ENCODE measurements at regions not wholly inside any gene's neighbourhood (a gene's known extent, or its start where the extent isn't known, plus 50 kb on each side); places are given as distances from the start of the nearest gene placed in this dataset.

GRCh38 chr20:59485576-59486454 is 118.5 kb upstream of the PHACTR3 start:
- no TSS peak for BruUV-seq (replicated peaks)
- dilution Hi-C loops (cut with HindIII; ENCODE audit: low sequenced_read_pairs, unreplicated experiment) = no loop called here
- TF ChIP-seq, protein P1, sequence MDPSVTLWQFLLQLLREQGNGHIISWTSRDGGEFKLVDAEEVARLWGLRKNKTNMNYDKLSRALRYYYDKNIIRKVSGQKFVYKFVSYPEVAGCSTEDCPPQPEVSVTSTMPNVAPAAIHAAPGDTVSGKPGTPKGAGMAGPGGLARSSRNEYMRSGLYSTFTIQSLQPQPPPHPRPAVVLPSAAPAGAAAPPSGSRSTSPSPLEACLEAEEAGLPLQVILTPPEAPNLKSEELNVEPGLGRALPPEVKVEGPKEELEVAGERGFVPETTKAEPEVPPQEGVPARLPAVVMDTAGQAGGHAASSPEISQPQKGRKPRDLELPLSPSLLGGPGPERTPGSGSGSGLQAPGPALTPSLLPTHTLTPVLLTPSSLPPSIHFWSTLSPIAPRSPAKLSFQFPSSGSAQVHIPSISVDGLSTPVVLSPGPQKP (IDR thresholded peaks at IDR 0.05; ENCODE audit: borderline replicate concordance, low read depth, low read length) = no peak
- TF ChIP-seq NFE2L2 (IDR thresholded peaks at IDR 0.05; ENCODE audit: low read depth, low read length) = no peak
- no peak for TF ChIP-seq RAD21 (IDR thresholded peaks at IDR 0.05; ENCODE audit: low read length)
- TF ChIP-seq MAFK (IDR thresholded peaks at IDR 0.05; ENCODE audit: low read depth, low read length) = no peak
- no peak for TF ChIP-seq MAZ (IDR thresholded peaks at IDR 0.05; ENCODE audit: borderline replicate concordance, low read depth, low read length)
- TF ChIP-seq POLR2A (IDR thresholded peaks at IDR 0.05; ENCODE audit: low read depth, low read length) = no peak
- no peak for TF ChIP-seq FOS (IDR thresholded peaks at IDR 0.05; ENCODE audit: low read depth, low read length)
- no peak for TF ChIP-seq RCOR1 (IDR thresholded peaks at IDR 0.05; ENCODE audit: insufficient replicate concordance, low read length)
- TF ChIP-seq SMC3 (IDR thresholded peaks at IDR 0.05; ENCODE audit: low read depth, low read length) = no peak
- TF ChIP-seq MXI1 (IDR thresholded peaks at IDR 0.05; ENCODE audit: borderline replicate concordance, low read depth, low read length) = no peak
- TF ChIP-seq CHD1 (IDR thresholded peaks at IDR 0.05; ENCODE audit: low read depth, low read length) = no peak
- TF ChIP-seq CTCF (conservative IDR thresholded peaks at IDR 0.05; ENCODE audit: low read depth, low read length) = no peak
- TF ChIP-seq BHLHE40 (IDR thresholded peaks at IDR 0.05; ENCODE audit: low read depth, low read length) = no peak
- TF ChIP-seq RFX5 (IDR thresholded peaks at IDR 0.05; ENCODE audit: low read depth, low read length) = no peak
- TF ChIP-seq CEBPB (IDR thresholded peaks at IDR 0.05; ENCODE audit: low read depth, low read length) = no peak

More at GRCh38 chr20:59485576-59486454, 118.5 kb upstream of the PHACTR3 start:
- Histone ChIP-seq H3K4me1 (ENCODE audit: control insufficient read depth, insufficient read depth, low read length) (no peaks in the 10 kb centered on the region), H3K23ac (ENCODE audit: low read depth, low read length) (no peak overlapping the region), H3K4me2 (ENCODE audit: low read depth, low read length) (no peak overlapping the region), H4K91ac (ENCODE audit: insufficient read depth, low read depth, low read length) (no peak overlapping the region), H3K56ac (ENCODE audit: extremely low read depth, insufficient read depth, low read length) (no peak overlapping the region), H4K8ac (ENCODE audit: low read depth in 2 of 2, low read length in 2 of 2) (no peak overlapping the region), H3K18ac (ENCODE audit: low read depth, low read length) (no peak overlapping the region), H3K4me3 (ENCODE audit: insufficient read depth, low read depth, low read length) (no peak overlapping the region), H2AFZ (replicated peaks; ENCODE audit: low read length, poor library complexity) (no peak overlapping the region), H3K9me3 (ENCODE audit: control insufficient read depth, insufficient read depth, low read length) (no peaks in the 10 kb centered on the region), H2BK120ac (ENCODE audit: low read depth, low read length) (no peak overlapping the region), H3K27me3 (ENCODE audit: control insufficient read depth, insufficient read depth, low read length) (no peaks in the 10 kb centered on the region), H3K79me1 (ENCODE audit: low read depth in 1 of 2, low read length in 2 of 2) (no peaks in the 10 kb centered on the region), H2BK20ac (ENCODE audit: low read depth, low read length) (no peak overlapping the region), H3K9me1 (ENCODE audit: insufficient read depth, low read length) (no peaks in the 10 kb centered on the region), H2BK15ac (ENCODE audit: low read depth, low read length) (no peak overlapping the region), H3K27ac (ENCODE audit: insufficient read depth, low read length) (no peak overlapping the region), H2AK5ac (ENCODE audit: low read depth, low read length) (no peak overlapping the region), H4K20me1 (ENCODE audit: insufficient read depth, low read length) (no peaks in the 10 kb centered on the region), H4K5ac (ENCODE audit: low read depth, low read length) (no peak overlapping the region), H3K4ac (ENCODE audit: low read depth, low read length) (no peak overlapping the region), H2AK9ac (replicated peaks; ENCODE audit: low read depth, low read length, poor library complexity) (no peak overlapping the region), H3K14ac (replicated peaks; ENCODE audit: low read depth, low read length) (no peak overlapping the region), H3K36me3 (ENCODE audit: control insufficient read depth, insufficient read depth, low read length) (no peaks in the 10 kb centered on the region), H2BK5ac (ENCODE audit: low read depth, low read length, poor library complexity, severe bottlenecking) (no peak overlapping the region), H3K9ac (ENCODE audit: low read depth, low read length) (no peak overlapping the region)
- no peak for DNase-seq
- ChIA-PET CTCF (no interaction called here), POLR2A (ENCODE audit: unreplicated experiment) (interaction anchor here (0.7 kb wide), 1 partner anchor 835 kb away, joined by 3 read pairs; no protein-coding TSS in a partner anchor)
- in situ Hi-C loops (cut with MboI; ENCODE audit: low sequenced_read_pairs) (no loop called here), intact Hi-C loops (cut with micrococcal nuclease) (no loop called here)
- ATAC-seq (ENCODE audit: low read depth) = no peak
- WGBS, 2 experiments (ENCODE audit: extremely low coverage in 2 of 2, insufficient read length in 1 of 2) = 52% methylated on average over 2 of the region's 8 CpGs; no CpG with 5 or more reads in 1 of the 2 experiments
